GM19468 (cell line): ENCODE measurements at regions not wholly inside any gene's neighbourhood (a gene's known extent, or its start where the extent isn't known, plus 50 kb on each side); places are given as distances from the start of the nearest gene placed in this dataset.

Experiments used
- ATAC-seq: cut with Tn5 transposase; IDR thresholded peaks from one replicate; pipeline ENCODE4 v1.9.1; 2021; ENCODE audit warnings: mild to moderate bottlenecking, moderate library complexity, moderate number of reproducible peaks; ENCODE audit not compliant: unreplicated experiment; ENCODE audit errors: extremely low read depth

GRCh38 chr3:94256888-94257813, 194.3 kb downstream of the NSUN3 start:
- ATAC-seq: no peak

GRCh38 chr3:94258851-94259250, 196.0 kb downstream of the NSUN3 start:
- no peak for ATAC-seq

GRCh38 chr3:94259291-94259690, 196.4 kb downstream of the NSUN3 start:
- ATAC-seq: no peak

GRCh38 chr3:94269763-94270162, 206.9 kb downstream of the NSUN3 start:
- no peak for ATAC-seq

- ATAC-seq: no peak
Observed at GRCh38 chr3:94272016-94272415, 209.2 kb downstream of the NSUN3 start.

GRCh38 chr3:94280958-94281357, 218.1 kb downstream of the NSUN3 start:
- ATAC-seq: no peak

- ATAC-seq: no peak
Observed at GRCh38 chr3:94285872-94286271, 223.0 kb downstream of the NSUN3 start.

GRCh38 chr3:94291686-94292085, 228.8 kb downstream of the NSUN3 start:
- ATAC-seq: no peak

GRCh38 chr3:94292151-94292550, 229.3 kb downstream of the NSUN3 start:
- ATAC-seq: no peak

GRCh38 chr3:94293793-94294195, 230.9 kb downstream of the NSUN3 start:
- ATAC-seq: no peak

- ATAC-seq: no peak
Observed at GRCh38 chr3:94294806-94295205, 231.9 kb downstream of the NSUN3 start.

GRCh38 chr3:94299716-94300115, 236.9 kb downstream of the NSUN3 start:
- no peak for ATAC-seq

- ATAC-seq: no peak
Observed at GRCh38 chr3:94301366-94301765, 238.5 kb downstream of the NSUN3 start.

GRCh38 chr3:94303266-94303665, 240.4 kb downstream of the NSUN3 start:
- no peak for ATAC-seq

GRCh38 chr3:94303897-94304296, 241.0 kb downstream of the NSUN3 start:
- no peak for ATAC-seq

- ATAC-seq: no peak
Observed at GRCh38 chr3:94304954-94305353, 242.1 kb downstream of the NSUN3 start.

GRCh38 chr3:94305835-94306611, 243.2 kb downstream of the NSUN3 start:
- no peak for ATAC-seq

- ATAC-seq: no peak
Observed at GRCh38 chr3:94307588-94307987, 244.7 kb downstream of the NSUN3 start.

- ATAC-seq: no peak
Observed at GRCh38 chr3:94308767-94309166, 245.9 kb downstream of the NSUN3 start.

GRCh38 chr3:94310341-94311135, 247.7 kb downstream of the NSUN3 start:
- ATAC-seq: no peak
